ENCODE measurements at regions not wholly inside any gene's neighbourhood (a gene's known extent, or its start where the extent isn't known, plus 50 kb on each side); places are given as distances from the start of the nearest gene placed in this dataset.
A peak's percentile ranks its signal among the peaks of the same experiment; 100 is the strongest.
"Not testable (repeated sequence)": the region's sequence is repeated elsewhere in the genome, so short reads cannot be mapped to it uniquely, and the experiment has no call there.

- intact Hi-C loops (cut with DNase I), result no loop called here
- Histone ChIP-seq H3K9me3 (no peaks in the 10 kb centered on the region), H3K4me3 (no peak overlapping the region), H3K36me3 (no peaks in the 10 kb centered on the region), H3K27ac (no peak overlapping the region), H3K27me3 (no peaks in the 10 kb centered on the region), H3K4me1 (no peaks in the 10 kb centered on the region)
- no peak for TF ChIP-seq POLR2A (IDR thresholded peaks at IDR 0.05)
- TF ChIP-seq CTCF (IDR thresholded peaks at IDR 0.05), result peak in 2 of 3 experiments; percentile 30 to 56
- DNase-seq (ENCODE audit: extremely low spot score in 2 of 2), result no peak
These were observed 134.2 kb upstream of the SATB1 start for GRCh38 chr3:18559331-18559842.

DNA sequence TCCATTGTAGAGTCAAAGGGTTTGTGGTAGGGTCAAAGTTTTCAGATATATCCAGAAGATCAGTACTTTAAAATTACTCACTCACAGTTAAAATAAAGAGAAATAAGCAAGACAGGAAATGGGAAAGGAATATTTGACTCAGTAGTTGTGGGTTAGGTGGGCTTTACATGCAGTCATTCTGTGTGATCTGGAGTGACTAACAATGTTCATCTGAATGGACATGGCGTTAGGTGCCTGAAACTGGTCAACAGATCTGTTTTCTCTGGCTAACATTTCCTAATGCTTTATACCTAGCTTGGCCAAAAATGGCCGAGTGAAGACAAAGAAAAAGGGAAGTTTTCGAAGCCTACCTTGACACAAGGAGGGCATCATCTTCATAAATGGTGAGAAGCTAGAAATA, 133.4 kb upstream of the SATB1 start:
- Histone ChIP-seq H3K27me3 (no peaks in the 10 kb centered on the region), H3K9me3 (no peaks in the 10 kb centered on the region), H3K4me3 (no peak overlapping the region), H3K4me1 (no peaks in the 10 kb centered on the region), H3K36me3 (no peaks in the 10 kb centered on the region), H3K27ac (no peak overlapping the region)
- DNase-seq (ENCODE audit: extremely low spot score in 2 of 2), result no peak
- TF ChIP-seq CTCF (IDR thresholded peaks at IDR 0.05), result no peak
- no peak for TF ChIP-seq POLR2AphosphoS5 (IDR thresholded peaks at IDR 0.05; ENCODE audit: insufficient read depth in 1 of 2, low read depth in 1 of 2)
- no peak for TF ChIP-seq POLR2A (IDR thresholded peaks at IDR 0.05)
- intact Hi-C loops (cut with DNase I), result no loop called here

GRCh38 chr3:18557216-18557615, 132.1 kb upstream of the SATB1 start:
- intact Hi-C loops (cut with DNase I), result no loop called here
- no peak for TF ChIP-seq POLR2A (IDR thresholded peaks at IDR 0.05)
- no peak for TF ChIP-seq POLR2AphosphoS5 (IDR thresholded peaks at IDR 0.05; ENCODE audit: insufficient read depth in 1 of 2, low read depth in 1 of 2)
- TF ChIP-seq CTCF (IDR thresholded peaks at IDR 0.05), result no peak

GRCh38 chr3:18556503-18557135, 131.5 kb upstream of the SATB1 start:
- no peak overlapping the region for H3K27ac ChIP-seq
- TF ChIP-seq POLR2AphosphoS5 (IDR thresholded peaks at IDR 0.05; ENCODE audit: insufficient read depth in 1 of 2, low read depth in 1 of 2) (no peak), CTCF (IDR thresholded peaks at IDR 0.05) (no peak), POLR2A (IDR thresholded peaks at IDR 0.05) (no peak)
- intact Hi-C loops (cut with DNase I), result no loop called here
- no peaks in the 10 kb centered on the region for H3K4me1 ChIP-seq
- no peak for DNase-seq (ENCODE audit: extremely low spot score in 2 of 2)
- no peaks in the 10 kb centered on the region for H3K36me3 ChIP-seq
- no peaks in the 10 kb centered on the region for H3K9me3 ChIP-seq
- no peaks in the 10 kb centered on the region for H3K27me3 ChIP-seq
- H3K4me3 ChIP-seq, result no peak overlapping the region

More at GRCh38 chr3:18557216-18557615, 132.1 kb upstream of the SATB1 start:
- Histone ChIP-seq H3K36me3 (no peaks in the 10 kb centered on the region), H3K4me3 (no peak overlapping the region), H3K9me3 (no peaks in the 10 kb centered on the region), H3K27ac (no peak overlapping the region), H3K27me3 (no peaks in the 10 kb centered on the region), H3K4me1 (no peaks in the 10 kb centered on the region)
- no peak for DNase-seq (ENCODE audit: extremely low spot score in 2 of 2)

GRCh38 chr3:18556001-18556408, 130.9 kb upstream of the SATB1 start:
- intact Hi-C loops (cut with DNase I), result no loop called here
- no peak for TF ChIP-seq CTCF (IDR thresholded peaks at IDR 0.05)
- no peak for TF ChIP-seq POLR2AphosphoS5 (IDR thresholded peaks at IDR 0.05; ENCODE audit: insufficient read depth in 1 of 2, low read depth in 1 of 2)
- Histone ChIP-seq H3K36me3 (no peaks in the 10 kb centered on the region), H3K27me3 (no peaks in the 10 kb centered on the region), H3K4me1 (no peaks in the 10 kb centered on the region), H3K9me3 (no peaks in the 10 kb centered on the region), H3K27ac (no peak overlapping the region), H3K4me3 (no peak overlapping the region)
- DNase-seq (ENCODE audit: extremely low spot score in 2 of 2), result no peak

DNA sequence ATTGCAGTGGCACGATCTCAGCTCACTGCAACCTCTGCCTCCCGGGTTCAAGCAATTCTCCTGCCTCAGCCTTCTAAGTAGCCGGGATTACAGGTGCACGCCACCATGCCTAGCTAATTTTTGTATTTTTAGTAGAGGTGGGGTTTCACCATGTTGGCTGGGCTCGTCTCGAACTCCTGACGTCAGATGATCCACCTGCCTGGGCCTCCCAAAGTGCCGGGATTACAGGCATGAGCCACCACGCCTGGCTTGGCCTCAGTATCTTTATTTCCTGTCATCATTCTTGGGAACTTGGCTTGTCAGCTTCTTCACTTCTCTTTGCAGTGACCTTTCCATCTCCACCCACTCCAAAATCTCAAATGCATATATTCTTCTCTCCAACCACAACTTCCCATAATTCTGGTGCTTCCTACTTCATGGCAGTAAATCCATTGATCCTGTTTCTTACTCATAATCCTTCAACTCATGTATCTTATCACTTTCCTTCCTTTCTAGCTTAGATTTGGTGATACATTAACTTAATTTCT, 127.5 kb upstream of the SATB1 start:
- H3K4me1 ChIP-seq; DNase-seq (ENCODE audit: extremely low spot score in 2 of 2); H3K27me3 ChIP-seq; H3K36me3 ChIP-seq; H3K4me3 ChIP-seq; H3K27ac ChIP-seq; intact Hi-C loops (cut with DNase I); H3K9me3 ChIP-seq: not testable (repeated sequence)

Data from vagina (tissue), 2 donors.